LNCAP (cell line): ENCODE measurements at regions not wholly inside any gene's neighbourhood (a gene's known extent, or its start where the extent isn't known, plus 50 kb on each side); places are given as distances from the start of the nearest gene placed in this dataset.

Source experiments
- CTCF ChIP-seq: fragments of 450-650 bp; IDR thresholded peaks from 2 replicates; pipeline ENCODE4 v1.5.1; 2017; ENCODE audit warnings: mild to moderate bottlenecking

GRCh38 chr3:34258271-34258998 is 460.0 kb downstream of the PDCD6IP start:
- TF ChIP-seq CTCF: no peak

DNA sequence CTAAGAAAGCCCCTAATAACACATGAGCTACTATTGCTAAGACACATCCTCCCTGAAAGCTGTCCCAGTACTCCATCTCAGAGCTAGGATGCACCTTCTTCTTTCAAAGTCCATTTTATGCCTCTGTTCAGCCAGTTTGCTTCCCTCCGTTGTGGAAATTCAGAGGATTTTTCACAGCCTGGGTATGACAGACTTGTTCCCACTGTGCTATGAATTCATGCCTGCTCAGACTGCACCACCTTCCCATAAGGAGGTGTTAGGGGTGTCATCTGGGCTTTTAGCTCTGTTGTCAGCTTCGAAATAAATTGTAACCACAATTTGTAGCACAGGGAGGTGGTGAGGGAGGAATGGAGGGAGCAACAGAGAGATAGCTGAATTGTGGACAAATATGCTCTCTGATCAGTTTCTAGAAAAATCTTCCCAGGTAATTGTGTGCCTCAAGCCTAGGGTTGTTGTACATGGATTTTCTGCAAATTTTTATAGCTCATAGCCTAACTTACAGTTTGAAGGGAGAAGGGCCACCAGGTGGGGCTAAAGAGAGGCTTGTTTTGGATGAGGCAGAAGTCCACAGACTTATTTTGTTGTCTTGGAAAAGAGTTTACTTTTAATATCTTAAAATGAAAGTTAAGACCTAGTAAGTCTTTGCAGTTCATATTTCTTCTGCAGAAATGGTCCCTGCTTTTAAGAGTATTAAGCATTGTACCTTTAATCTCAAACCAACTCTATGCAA is 462.0 kb downstream of the PDCD6IP start:
- peak; percentile 73 for TF ChIP-seq CTCF

DNA sequence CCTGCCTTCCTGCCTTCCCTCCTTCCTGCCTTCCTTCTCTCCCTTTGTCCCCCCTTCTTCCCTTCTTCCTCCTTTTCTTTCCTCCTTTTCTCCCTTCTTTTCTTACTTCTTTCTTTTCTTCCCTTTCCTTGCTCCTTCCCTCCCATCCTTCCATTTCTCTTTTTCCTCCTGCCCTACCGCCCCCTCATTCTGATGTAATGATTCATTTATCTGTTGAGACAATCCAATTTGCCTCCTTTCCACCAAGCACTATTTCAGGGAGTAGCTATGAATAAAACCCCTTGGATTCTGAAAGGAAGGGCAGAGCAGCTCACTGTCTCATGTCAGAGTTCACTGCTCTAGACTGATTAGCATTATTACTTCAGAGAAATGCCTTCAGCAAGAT is 462.6 kb downstream of the PDCD6IP start:
- no peak for TF ChIP-seq CTCF

DNA sequence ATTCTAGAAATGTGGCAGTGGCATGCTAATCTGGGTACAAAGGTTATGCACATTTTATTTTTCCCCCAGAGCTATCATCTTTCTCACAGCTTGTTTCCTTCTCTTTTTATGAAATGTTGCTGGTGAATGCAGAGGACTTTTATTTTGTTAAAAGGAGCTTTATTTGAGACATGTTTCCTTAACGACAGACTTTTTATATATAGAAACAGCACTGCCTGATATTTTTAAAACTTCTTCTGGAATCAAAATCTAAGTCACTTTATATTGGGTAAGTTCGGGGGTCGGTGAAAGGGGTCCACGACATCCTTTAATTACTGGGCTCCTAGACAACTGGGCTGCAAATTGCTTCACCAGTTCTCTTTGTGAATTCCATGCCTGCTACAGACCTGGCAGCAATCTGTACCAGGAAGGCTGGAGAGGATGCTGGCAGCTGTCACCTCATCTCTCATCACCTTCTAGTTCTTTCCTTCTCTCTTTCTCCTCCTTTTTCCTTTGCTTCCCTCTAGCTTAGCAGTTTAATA is 464.7 kb downstream of the PDCD6IP start:
- no peak for TF ChIP-seq CTCF

DNA sequence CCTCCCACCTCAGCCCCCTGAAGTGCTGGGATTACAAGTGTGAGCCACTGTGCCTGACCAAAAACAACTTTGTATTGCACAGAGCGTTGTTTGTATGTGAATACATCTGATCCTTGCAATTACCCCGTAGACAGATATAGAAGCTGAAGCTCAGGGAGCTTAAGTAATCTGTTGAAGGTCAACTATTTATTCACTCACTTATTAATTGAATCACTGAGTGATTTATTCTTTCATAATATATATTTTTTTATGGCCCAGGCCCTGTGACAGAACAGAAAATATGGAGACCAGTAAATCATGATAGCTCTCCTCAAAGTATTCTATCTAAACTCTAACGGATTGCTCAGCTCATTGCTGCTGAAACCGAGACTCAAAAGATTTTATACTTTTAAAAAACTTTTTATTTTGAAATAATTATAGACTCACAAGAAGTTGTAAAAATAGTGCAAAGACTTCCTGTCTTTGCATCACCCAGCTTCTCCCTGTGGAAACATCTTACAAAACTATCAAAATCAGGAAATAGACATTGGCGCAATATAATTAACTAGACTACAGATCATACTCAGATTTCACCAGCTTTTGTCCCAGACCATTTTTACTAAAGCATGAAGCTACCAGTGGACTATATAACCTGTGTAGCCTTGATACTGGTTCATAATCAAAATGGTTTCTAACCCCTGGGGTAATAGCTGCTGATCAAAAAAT is 466.1 kb downstream of the PDCD6IP start:
- TF ChIP-seq CTCF: no peak

- TF ChIP-seq CTCF: no peak
These were observed 468.7 kb downstream of the PDCD6IP start for GRCh38 chr3:34267088-34267487.

DNA sequence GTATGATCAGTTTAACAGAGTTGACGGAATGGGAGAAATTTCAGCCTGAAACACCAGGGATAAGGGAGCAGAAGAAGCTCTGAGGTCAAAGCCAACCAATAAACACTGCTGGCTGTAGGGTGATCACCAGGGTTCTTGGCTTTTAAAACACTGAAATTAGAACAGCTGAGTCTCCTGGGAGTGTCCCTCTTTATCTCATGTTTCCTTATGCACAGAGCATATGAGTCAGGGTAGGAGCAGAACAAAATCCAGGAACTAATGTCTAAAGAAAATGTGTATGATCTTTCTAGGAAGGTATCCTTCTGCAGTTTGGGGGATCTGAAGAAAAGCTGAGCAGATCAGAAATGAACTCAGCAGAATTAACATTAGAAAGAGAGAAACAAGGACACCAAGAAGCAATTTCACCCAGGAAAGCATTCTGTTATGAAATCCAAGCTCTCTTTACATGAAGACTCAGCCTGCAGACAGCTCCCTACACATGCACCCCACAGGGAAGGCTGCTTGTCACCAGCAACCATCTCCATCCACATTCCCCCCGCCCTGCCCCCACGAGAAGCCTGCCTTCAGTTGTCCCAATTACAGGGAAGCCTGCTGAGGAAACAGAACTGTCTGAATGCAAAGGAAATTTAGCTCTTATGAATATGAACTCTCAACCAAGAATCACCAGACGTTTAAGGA is 469.7 kb downstream of the PDCD6IP start:
- TF ChIP-seq CTCF: no peak
